ENCODE measurements at regions not wholly inside any gene's neighbourhood (a gene's known extent, or its start where the extent isn't known, plus 50 kb on each side); places are given as distances from the start of the nearest gene placed in this dataset.
"Not testable (repeated sequence)": the region's sequence is repeated elsewhere in the genome, so short reads cannot be mapped to it uniquely, and the experiment has no call there.

DNA sequence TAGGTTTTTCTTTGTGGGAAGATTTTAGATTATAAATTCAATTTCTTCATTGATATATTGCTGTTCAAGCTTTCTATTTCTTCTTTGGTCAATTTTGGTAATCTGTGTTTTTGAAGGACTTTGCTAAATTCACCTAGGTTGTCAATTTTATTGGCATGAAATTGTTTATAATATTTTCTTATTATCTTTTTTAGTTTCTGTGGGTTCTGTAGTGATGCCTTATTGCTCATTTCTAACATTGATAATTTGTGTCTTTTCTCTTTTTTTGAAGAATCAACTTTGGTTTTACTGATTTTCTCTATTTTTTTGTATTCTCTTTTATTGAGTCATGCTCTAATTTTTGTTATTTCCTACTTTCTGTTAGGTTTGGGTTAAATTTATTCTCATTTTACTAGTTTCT is 123.2 kb downstream of the ADSS2 start:
- Mint-ChIP-seq H3K27ac (no peak overlapping the region), H3K36me3 (peaks cover 3 to 14% (median 4%) of the 10 kb centered on the region in 3 donors), H3K9me3 (peaks cover 5 to 10% (median 7%) of the 10 kb centered on the region in 5 donors), H3K4me3 (no peak overlapping the region), H3K4me1 (peaks cover 32 to 39% (median 34%) of the 10 kb centered on the region in 3 donors), H3K27me3 (peaks cover 1 to 6% of the 10 kb centered on the region in 2 donors)
- DNase-seq, result no peak
- Histone ChIP-seq H3K4me3 (ENCODE audit: low read length) (no peak overlapping the region), H3K36me3 (ENCODE audit: insufficient read depth, low read length) (no peaks in the 10 kb centered on the region), H3K9me3 (ENCODE audit: low read length) (no peaks in the 10 kb centered on the region), H3K4me1 (ENCODE audit: insufficient read depth, low read length) (peaks cover 14% of the 10 kb centered on the region), H3K27me3 (ENCODE audit: insufficient read depth, low read length, poor library complexity, severe bottlenecking) (no peaks in the 10 kb centered on the region), H3K27ac (ENCODE audit: low read depth, low read length) (no peak overlapping the region)
- POLR2A ChIA-PET, result no interaction called here
- CTCF ChIA-PET, result no interaction called here

- Mint-ChIP-seq H3K4me3 (no peak overlapping the region), H3K9me3 (peaks cover 5 to 10% (median 7%) of the 10 kb centered on the region in 5 donors), H3K27ac (peak overlapping the region in 1 of 8 donors; percentile 32), H3K27me3 (peaks cover 3 to 17% of the 10 kb centered on the region in 2 donors), H3K36me3 (peaks cover 3 to 14% (median 4%) of the 10 kb centered on the region in 3 donors), H3K4me1 (peaks cover 21 to 27% (median 23%) of the 10 kb centered on the region in 3 donors)
- POLR2A ChIA-PET, result no interaction called here
- H3K4me1 ChIP-seq (ENCODE audit: insufficient read depth, low read length), result peaks cover 9% of the 10 kb centered on the region
- H3K36me3 ChIP-seq (ENCODE audit: insufficient read depth, low read length), result no peaks in the 10 kb centered on the region
- DNase-seq, result no peak
- H3K27ac ChIP-seq (ENCODE audit: low read depth, low read length), result no peak overlapping the region
- H3K4me3 ChIP-seq (ENCODE audit: low read length), result no peak overlapping the region
- no peaks in the 10 kb centered on the region for H3K9me3 ChIP-seq (ENCODE audit: low read length)
- CTCF ChIA-PET, result interaction anchor here (1.4 kb wide), 1 partner anchor 30 kb away, joined by 5 read pairs; no protein-coding TSS in a partner anchor
- H3K27me3 ChIP-seq (ENCODE audit: insufficient read depth, low read length, poor library complexity, severe bottlenecking), result no peaks in the 10 kb centered on the region
These were observed 122.0 kb downstream of the ADSS2 start for GRCh38 chr1:244329591-244330317.

- H3K4me1 ChIP-seq (ENCODE audit: insufficient read depth, low read length), result peaks cover 9% of the 10 kb centered on the region
- H3K36me3 ChIP-seq (ENCODE audit: insufficient read depth, low read length), result no peaks in the 10 kb centered on the region
- peaks cover 16 to 22% (median 18%) of the 10 kb centered on the region in 3 donors for H3K4me1 Mint-ChIP-seq
- no peak overlapping the region for H3K27ac Mint-ChIP-seq
- ChIA-PET POLR2A (no interaction called here), CTCF (interaction anchor here (0.5 to 1.4 kb wide), 2 partner anchors 31 to 57 kb away, joined by 3 to 5 read pairs; no protein-coding TSS in a partner anchor)
- no peaks in the 10 kb centered on the region for H3K9me3 ChIP-seq (ENCODE audit: low read length)
- peaks cover 3 to 20% of the 10 kb centered on the region in 2 donors for H3K27me3 Mint-ChIP-seq
- H3K4me3 ChIP-seq (ENCODE audit: low read length), result no peak overlapping the region
- H3K9me3 Mint-ChIP-seq, result peaks cover 5 to 10% (median 7%) of the 10 kb centered on the region in 5 donors
- H3K4me3 Mint-ChIP-seq, result no peak overlapping the region
- no peak overlapping the region for H3K27ac ChIP-seq (ENCODE audit: low read depth, low read length)
- H3K27me3 ChIP-seq (ENCODE audit: insufficient read depth, low read length, poor library complexity, severe bottlenecking), result no peaks in the 10 kb centered on the region
- peaks cover 3 to 14% (median 4%) of the 10 kb centered on the region in 3 donors for H3K36me3 Mint-ChIP-seq
- no peak for DNase-seq
These were observed 121.4 kb downstream of the ADSS2 start for GRCh38 chr1:244330318-244330625.

DNA sequence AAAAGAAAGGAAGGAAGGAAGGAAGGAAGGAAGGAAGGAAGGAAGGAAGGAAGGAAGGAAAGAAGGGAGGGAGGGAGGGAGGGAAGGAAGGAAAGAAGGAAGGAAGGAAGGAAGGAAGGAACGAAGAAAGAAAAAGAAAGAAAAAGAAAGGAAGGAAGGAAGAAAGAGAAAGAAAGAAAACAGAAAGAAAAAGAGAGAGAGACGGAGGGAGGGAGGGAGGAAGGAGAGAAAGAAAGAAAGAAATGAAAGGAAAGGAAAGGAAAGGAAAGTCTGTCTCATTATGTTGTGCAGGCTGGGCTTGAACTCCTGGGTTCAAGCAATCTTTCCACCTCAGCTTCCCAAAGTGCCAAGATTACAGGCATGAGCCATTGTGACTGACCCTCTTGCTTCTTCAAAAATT is 118.9 kb downstream of the ADSS2 start:
- H3K27me3 ChIP-seq (ENCODE audit: insufficient read depth, low read length, poor library complexity, severe bottlenecking); POLR2A ChIA-PET; H3K4me3 ChIP-seq (ENCODE audit: low read length); CTCF ChIA-PET; H3K9me3 ChIP-seq (ENCODE audit: low read length); DNase-seq; H3K36me3 ChIP-seq (ENCODE audit: insufficient read depth, low read length); H3K4me1 ChIP-seq (ENCODE audit: insufficient read depth, low read length); H3K4me1 Mint-ChIP-seq; H3K4me3 Mint-ChIP-seq; H3K27ac ChIP-seq (ENCODE audit: low read depth, low read length): not testable (repeated sequence)
- H3K9me3 Mint-ChIP-seq, result peaks cover 2 to 10% (median 7%) of the 10 kb centered on the region in 5 donors
- H3K36me3 Mint-ChIP-seq, result peaks cover 3 to 13% (median 3%) of the 10 kb centered on the region in 3 donors
- peak overlapping the region in 1 of 8 donors; percentile 32 for H3K27ac Mint-ChIP-seq
- H3K27me3 Mint-ChIP-seq, result peaks cover 3 to 25% of the 10 kb centered on the region in 2 donors

- H3K4me1 ChIP-seq (ENCODE audit: insufficient read depth, low read length); H3K27me3 ChIP-seq (ENCODE audit: insufficient read depth, low read length, poor library complexity, severe bottlenecking); POLR2A ChIA-PET; H3K27ac Mint-ChIP-seq; H3K4me3 ChIP-seq (ENCODE audit: low read length); H3K9me3 Mint-ChIP-seq; H3K36me3 ChIP-seq (ENCODE audit: insufficient read depth, low read length); CTCF ChIA-PET; H3K27ac ChIP-seq (ENCODE audit: low read depth, low read length); H3K9me3 ChIP-seq (ENCODE audit: low read length); DNase-seq; H3K4me1 Mint-ChIP-seq; H3K4me3 Mint-ChIP-seq; H3K36me3 Mint-ChIP-seq: not testable (repeated sequence)
- peaks cover 3 to 25% of the 10 kb centered on the region in 2 donors for H3K27me3 Mint-ChIP-seq
These were observed 117.4 kb downstream of the ADSS2 start for GRCh38 chr1:244334315-244334714.

DNA sequence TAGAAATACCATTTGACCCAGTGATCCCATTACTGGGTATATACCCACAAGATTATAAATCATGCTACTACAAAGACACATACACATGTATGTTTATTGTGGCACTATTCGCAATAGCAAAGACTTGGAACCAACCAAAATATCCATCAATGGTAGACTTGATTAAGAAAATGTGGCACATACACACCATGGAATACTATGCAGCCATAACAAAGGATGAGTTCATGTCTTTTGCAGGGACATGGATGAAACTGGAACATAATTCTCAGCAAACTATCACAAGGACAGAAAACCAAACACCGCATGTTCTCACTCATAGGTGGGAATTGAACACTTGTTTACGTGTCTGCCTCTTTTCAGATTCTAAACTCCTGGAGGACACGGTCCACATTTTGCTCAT is 116.9 kb downstream of the ADSS2 start:
- H3K9me3 ChIP-seq (ENCODE audit: low read length); H3K9me3 Mint-ChIP-seq; POLR2A ChIA-PET; H3K4me3 ChIP-seq (ENCODE audit: low read length); CTCF ChIA-PET; H3K27ac Mint-ChIP-seq; H3K4me3 Mint-ChIP-seq; H3K4me1 Mint-ChIP-seq; DNase-seq; H3K4me1 ChIP-seq (ENCODE audit: insufficient read depth, low read length); H3K36me3 Mint-ChIP-seq; H3K36me3 ChIP-seq (ENCODE audit: insufficient read depth, low read length); H3K27me3 ChIP-seq (ENCODE audit: insufficient read depth, low read length, poor library complexity, severe bottlenecking); H3K27ac ChIP-seq (ENCODE audit: low read depth, low read length): not testable (repeated sequence)
- H3K27me3 Mint-ChIP-seq, result peaks cover 3 to 25% of the 10 kb centered on the region in 2 donors

DNA sequence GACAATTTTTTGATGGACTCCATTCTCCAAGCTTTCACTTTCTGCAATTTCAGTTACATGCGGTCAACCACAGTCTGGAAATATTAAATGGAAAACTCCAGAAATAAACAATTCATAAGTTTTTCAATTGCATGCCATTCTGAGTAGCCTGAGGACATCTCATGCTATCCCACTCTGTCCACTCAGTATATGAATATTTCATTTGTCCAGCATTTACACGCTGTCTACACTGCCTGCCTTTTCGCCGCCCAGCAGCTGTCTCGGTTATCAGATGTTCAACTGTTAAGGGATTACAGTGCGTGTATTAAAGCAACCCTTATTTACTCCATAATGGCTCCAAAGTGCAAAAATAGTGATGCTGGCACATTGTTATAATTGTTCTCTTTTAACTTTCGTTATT is 116.3 kb downstream of the ADSS2 start:
- H3K4me1 Mint-ChIP-seq, result peaks cover 0 to 2% (median 0%) of the 10 kb centered on the region in 3 donors
- H3K9me3 ChIP-seq (ENCODE audit: low read length), result no peaks in the 10 kb centered on the region
- POLR2A ChIA-PET, result no interaction called here
- no peaks in the 10 kb centered on the region for H3K9me3 Mint-ChIP-seq
- DNase-seq, result no peak
- H3K4me1 ChIP-seq (ENCODE audit: insufficient read depth, low read length), result no peaks in the 10 kb centered on the region
- CTCF ChIA-PET, result no interaction called here
- H3K27ac ChIP-seq (ENCODE audit: low read depth, low read length), result no peak overlapping the region
- no peak overlapping the region for H3K4me3 Mint-ChIP-seq
- peaks cover 3 to 25% of the 10 kb centered on the region in 2 donors for H3K27me3 Mint-ChIP-seq
- H3K4me3 ChIP-seq (ENCODE audit: low read length), result no peak overlapping the region
- H3K27me3 ChIP-seq (ENCODE audit: insufficient read depth, low read length, poor library complexity, severe bottlenecking), result no peaks in the 10 kb centered on the region
- no peak overlapping the region for H3K27ac Mint-ChIP-seq
- peaks cover 0 to 2% (median 0%) of the 10 kb centered on the region in 3 donors for H3K36me3 Mint-ChIP-seq
- H3K36me3 ChIP-seq (ENCODE audit: insufficient read depth, low read length), result no peaks in the 10 kb centered on the region

DNA sequence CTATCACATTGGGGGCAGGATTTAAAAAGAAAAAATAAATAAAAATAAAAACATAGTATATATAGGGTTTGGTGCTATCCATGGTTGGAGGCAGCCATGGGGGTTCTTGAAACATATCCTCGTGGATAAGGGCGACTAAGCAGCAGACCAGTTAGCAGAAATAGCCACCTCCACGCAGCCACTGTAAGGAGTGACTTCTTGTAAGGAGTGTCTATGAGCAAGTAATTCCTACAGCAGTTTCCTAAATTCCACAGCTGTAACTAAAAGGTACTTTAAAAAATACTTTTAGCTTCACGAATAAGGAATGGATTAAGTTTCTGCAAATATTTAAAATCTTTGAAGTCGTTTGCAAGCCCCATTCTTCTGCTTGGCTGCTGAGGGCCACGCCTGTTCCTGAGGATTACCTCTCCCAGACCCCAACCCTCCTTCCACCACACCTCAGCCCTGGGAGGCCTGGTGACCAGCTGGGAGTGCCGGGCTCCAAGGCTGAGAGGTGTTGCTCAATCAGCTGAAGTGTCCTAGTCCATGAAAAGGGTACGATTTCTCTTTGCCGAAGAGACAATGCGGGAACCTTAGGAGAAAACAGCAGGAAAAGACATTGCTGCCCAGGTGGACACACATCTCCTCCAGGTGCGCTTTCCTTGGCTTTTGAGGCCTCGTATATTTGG is 115.3 kb downstream of the ADSS2 start:
- H3K27me3 Mint-ChIP-seq, result peaks cover 3 to 25% of the 10 kb centered on the region in 2 donors
- no peak overlapping the region for H3K4me3 Mint-ChIP-seq
- Histone ChIP-seq H3K27ac (ENCODE audit: low read depth, low read length) (no peak overlapping the region), H3K4me3 (ENCODE audit: low read length) (no peak overlapping the region), H3K9me3 (ENCODE audit: low read length) (no peaks in the 10 kb centered on the region), H3K27me3 (ENCODE audit: insufficient read depth, low read length, poor library complexity, severe bottlenecking) (no peaks in the 10 kb centered on the region), H3K36me3 (ENCODE audit: insufficient read depth, low read length) (no peaks in the 10 kb centered on the region), H3K4me1 (ENCODE audit: insufficient read depth, low read length) (no peaks in the 10 kb centered on the region)
- ChIA-PET POLR2A (no interaction called here), CTCF (interaction anchor here (0.5 kb wide), 1 partner anchor 1787 kb away, joined by 3 read pairs; no protein-coding TSS in a partner anchor)
- H3K4me1 Mint-ChIP-seq, result peaks cover 0 to 3% (median 2%) of the 10 kb centered on the region in 3 donors
- H3K9me3 Mint-ChIP-seq, result no peaks in the 10 kb centered on the region
- H3K36me3 Mint-ChIP-seq, result peaks cover 0 to 2% (median 0%) of the 10 kb centered on the region in 3 donors
- DNase-seq, result no peak
- H3K27ac Mint-ChIP-seq, result no peak overlapping the region
